GM23338 (cell line): ENCODE measurements at regions not wholly inside any gene's neighbourhood (a gene's known extent, or its start where the extent isn't known, plus 50 kb on each side); places are given as distances from the start of the nearest gene placed in this dataset.
"Not testable (repeated sequence)": the region's sequence is repeated elsewhere in the genome, so short reads cannot be mapped to it uniquely, and the experiment has no call there.

Experiments used
- EZH2 ChIP-seq: fragments of 200-600 bp; sonication (generic); IDR thresholded peaks from one replicate; pipeline ENCODE4 v1.8.0; 2017; ENCODE audit warnings: antibody characterized with exemption, mild to moderate bottlenecking, low read depth; ENCODE audit not compliant: unreplicated experiment
- EZH2phosphoT487 ChIP-seq: fragments of 200-600 bp; sonication (generic); IDR thresholded peaks from one replicate; pipeline ENCODE4 v1.8.1; 2018; ENCODE audit warnings: antibody characterized with exemption; ENCODE audit not compliant: unreplicated experiment
- POLR2AphosphoS5 ChIP-seq: IDR thresholded peaks from 2 replicates; pipeline ENCODE4 v1.6.1; 2016; ENCODE audit warnings: antibody characterized with exemption, low read depth
- TF ChIP-seq, protein P1 (sequence below), 2 experiments: fragments of 200-600 bp in 1 of 2; sonication (generic) in 1 of 2; conservative IDR thresholded peaks; 2 replicates each; pipeline versions ENCODE4 v1.5.1 to v1.6.1; 2016 to 2017; ENCODE audit warnings: antibody characterized with exemption in 2 of 2, low read depth in 2 of 2, mild to moderate bottlenecking in 2 of 2, moderate library complexity in 1 of 2
- TF ChIP-seq, protein P2 (sequence below): IDR thresholded peaks from one replicate; pipeline ENCODE4 v1.6.1; 2018; ENCODE audit warnings: antibody characterized with exemption; ENCODE audit not compliant: unreplicated experiment
- TF ChIP-seq, protein P3 (sequence below): fragments of 250-450 bp; sonication (Bioruptor Pico); IDR thresholded peaks from 2 replicates; pipeline ENCODE4 v1.5.0; 2020; ENCODE audit warnings: mild to moderate bottlenecking, moderate library complexity

DNA sequence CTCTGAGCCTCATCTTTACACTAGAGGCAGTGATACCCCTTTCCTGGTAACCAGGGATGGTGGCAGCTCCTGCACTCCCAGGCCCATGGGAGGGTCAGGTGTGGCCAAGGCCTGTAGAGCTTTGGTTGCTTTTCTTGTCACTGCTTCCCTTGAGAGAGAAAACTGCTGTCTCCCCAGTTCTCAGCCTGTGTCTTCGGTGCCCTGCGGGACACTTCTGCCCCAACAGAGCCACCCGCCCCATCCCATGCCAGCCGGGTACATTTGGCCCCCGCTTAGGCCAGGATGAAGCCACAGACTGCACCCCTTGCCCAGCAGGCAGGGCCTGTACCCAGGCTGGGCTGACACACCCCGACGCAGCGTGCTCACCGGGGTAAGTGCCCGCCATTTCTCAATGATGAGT lies 117.4 kb upstream of the MTLN start:
- TF ChIP-seq, protein P1, sequence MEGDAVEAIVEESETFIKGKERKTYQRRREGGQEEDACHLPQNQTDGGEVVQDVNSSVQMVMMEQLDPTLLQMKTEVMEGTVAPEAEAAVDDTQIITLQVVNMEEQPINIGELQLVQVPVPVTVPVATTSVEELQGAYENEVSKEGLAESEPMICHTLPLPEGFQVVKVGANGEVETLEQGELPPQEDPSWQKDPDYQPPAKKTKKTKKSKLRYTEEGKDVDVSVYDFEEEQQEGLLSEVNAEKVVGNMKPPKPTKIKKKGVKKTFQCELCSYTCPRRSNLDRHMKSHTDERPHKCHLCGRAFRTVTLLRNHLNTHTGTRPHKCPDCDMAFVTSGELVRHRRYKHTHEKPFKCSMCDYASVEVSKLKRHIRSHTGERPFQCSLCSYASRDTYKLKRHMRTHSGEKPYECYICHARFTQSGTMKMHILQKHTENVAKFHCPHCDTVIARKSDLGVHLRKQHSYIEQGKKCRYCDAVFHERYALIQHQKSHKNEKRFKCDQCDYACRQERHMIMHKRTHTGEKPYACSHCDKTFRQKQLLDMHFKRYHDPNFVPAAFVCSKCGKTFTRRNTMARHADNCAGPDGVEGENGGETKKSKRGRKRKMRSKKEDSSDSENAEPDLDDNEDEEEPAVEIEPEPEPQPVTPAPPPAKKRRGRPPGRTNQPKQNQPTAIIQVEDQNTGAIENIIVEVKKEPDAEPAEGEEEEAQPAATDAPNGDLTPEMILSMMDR (conservative IDR thresholded peaks at IDR 0.05; ENCODE audit: low read depth in 2 of 2): not testable (repeated sequence)
- TF ChIP-seq, protein P2, sequence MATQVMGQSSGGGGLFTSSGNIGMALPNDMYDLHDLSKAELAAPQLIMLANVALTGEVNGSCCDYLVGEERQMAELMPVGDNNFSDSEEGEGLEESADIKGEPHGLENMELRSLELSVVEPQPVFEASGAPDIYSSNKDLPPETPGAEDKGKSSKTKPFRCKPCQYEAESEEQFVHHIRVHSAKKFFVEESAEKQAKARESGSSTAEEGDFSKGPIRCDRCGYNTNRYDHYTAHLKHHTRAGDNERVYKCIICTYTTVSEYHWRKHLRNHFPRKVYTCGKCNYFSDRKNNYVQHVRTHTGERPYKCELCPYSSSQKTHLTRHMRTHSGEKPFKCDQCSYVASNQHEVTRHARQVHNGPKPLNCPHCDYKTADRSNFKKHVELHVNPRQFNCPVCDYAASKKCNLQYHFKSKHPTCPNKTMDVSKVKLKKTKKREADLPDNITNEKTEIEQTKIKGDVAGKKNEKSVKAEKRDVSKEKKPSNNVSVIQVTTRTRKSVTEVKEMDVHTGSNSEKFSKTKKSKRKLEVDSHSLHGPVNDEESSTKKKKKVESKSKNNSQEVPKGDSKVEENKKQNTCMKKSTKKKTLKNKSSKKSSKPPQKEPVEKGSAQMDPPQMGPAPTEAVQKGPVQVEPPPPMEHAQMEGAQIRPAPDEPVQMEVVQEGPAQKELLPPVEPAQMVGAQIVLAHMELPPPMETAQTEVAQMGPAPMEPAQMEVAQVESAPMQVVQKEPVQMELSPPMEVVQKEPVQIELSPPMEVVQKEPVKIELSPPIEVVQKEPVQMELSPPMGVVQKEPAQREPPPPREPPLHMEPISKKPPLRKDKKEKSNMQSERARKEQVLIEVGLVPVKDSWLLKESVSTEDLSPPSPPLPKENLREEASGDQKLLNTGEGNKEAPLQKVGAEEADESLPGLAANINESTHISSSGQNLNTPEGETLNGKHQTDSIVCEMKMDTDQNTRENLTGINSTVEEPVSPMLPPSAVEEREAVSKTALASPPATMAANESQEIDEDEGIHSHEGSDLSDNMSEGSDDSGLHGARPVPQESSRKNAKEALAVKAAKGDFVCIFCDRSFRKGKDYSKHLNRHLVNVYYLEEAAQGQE: not testable (repeated sequence)
- not testable (repeated sequence) for TF ChIP-seq EZH2, POLR2AphosphoS5, EZH2phosphoT487
- TF ChIP-seq, protein P3, sequence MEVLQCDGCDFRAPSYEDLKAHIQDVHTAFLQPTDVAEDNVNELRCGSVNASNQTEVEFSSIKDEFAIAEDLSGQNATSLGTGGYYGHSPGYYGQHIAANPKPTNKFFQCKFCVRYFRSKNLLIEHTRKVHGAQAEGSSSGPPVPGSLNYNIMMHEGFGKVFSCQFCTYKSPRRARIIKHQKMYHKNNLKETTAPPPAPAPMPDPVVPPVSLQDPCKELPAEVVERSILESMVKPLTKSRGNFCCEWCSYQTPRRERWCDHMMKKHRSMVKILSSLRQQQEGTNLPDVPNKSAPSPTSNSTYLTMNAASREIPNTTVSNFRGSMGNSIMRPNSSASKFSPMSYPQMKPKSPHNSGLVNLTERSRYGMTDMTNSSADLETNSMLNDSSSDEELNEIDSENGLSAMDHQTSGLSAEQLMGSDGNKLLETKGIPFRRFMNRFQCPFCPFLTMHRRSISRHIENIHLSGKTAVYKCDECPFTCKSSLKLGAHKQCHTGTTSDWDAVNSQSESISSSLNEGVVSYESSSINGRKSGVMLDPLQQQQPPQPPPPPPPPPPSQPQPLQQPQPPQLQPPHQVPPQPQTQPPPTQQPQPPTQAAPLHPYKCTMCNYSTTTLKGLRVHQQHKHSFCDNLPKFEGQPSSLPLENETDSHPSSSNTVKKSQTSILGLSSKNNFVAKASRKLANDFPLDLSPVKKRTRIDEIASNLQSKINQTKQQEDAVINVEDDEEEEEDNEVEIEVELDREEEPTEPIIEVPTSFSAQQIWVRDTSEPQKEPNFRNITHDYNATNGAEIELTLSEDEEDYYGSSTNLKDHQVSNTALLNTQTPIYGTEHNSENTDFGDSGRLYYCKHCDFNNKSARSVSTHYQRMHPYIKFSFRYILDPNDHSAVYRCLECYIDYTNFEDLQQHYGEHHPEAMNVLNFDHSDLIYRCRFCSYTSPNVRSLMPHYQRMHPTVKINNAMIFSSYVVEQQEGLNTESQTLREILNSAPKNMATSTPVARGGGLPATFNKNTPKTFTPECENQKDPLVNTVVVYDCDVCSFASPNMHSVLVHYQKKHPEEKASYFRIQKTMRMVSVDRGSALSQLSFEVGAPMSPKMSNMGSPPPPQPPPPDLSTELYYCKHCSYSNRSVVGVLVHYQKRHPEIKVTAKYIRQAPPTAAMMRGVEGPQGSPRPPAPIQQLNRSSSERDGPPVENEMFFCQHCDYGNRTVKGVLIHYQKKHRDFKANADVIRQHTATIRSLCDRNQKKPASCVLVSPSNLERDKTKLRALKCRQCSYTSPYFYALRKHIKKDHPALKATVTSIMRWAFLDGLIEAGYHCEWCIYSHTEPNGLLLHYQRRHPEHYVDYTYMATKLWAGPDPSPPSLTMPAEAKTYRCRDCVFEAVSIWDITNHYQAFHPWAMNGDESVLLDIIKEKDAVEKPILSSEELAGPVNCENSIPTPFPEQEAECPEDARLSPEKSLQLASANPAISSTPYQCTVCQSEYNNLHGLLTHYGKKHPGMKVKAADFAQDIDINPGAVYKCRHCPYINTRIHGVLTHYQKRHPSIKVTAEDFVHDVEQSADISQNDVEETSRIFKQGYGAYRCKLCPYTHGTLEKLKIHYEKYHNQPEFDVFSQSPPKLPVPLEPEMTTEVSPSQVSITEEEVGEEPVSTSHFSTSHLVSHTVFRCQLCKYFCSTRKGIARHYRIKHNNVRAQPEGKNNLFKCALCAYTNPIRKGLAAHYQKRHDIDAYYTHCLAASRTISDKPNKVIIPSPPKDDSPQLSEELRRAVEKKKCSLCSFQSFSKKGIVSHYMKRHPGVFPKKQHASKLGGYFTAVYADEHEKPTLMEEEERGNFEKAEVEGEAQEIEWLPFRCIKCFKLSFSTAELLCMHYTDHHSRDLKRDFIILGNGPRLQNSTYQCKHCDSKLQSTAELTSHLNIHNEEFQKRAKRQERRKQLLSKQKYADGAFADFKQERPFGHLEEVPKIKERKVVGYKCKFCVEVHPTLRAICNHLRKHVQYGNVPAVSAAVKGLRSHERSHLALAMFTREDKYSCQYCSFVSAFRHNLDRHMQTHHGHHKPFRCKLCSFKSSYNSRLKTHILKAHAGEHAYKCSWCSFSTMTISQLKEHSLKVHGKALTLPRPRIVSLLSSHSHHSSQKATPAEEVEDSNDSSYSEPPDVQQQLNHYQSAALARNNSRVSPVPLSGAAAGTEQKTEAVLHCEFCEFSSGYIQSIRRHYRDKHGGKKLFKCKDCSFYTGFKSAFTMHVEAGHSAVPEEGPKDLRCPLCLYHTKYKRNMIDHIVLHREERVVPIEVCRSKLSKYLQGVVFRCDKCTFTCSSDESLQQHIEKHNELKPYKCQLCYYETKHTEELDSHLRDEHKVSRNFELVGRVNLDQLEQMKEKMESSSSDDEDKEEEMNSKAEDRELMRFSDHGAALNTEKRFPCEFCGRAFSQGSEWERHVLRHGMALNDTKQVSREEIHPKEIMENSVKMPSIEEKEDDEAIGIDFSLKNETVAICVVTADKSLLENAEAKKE (CRISPR knock-in tag): not testable (repeated sequence)
